HG03439 (cell line): ENCODE measurements at regions not wholly inside any gene's neighbourhood (a gene's known extent, or its start where the extent isn't known, plus 50 kb on each side); places are given as distances from the start of the nearest gene placed in this dataset.

ENCODE experiments used
- ATAC-seq: cut with Tn5 transposase; IDR thresholded peaks from one replicate; pipeline ENCODE4 v1.9.1; 2021; ENCODE audit warnings: mild to moderate bottlenecking, moderate library complexity; ENCODE audit not compliant: unreplicated experiment

GRCh38 chr13:107518292-107518691, 697.0 kb downstream of the LIG4 start:
- ATAC-seq = no peak

DNA sequence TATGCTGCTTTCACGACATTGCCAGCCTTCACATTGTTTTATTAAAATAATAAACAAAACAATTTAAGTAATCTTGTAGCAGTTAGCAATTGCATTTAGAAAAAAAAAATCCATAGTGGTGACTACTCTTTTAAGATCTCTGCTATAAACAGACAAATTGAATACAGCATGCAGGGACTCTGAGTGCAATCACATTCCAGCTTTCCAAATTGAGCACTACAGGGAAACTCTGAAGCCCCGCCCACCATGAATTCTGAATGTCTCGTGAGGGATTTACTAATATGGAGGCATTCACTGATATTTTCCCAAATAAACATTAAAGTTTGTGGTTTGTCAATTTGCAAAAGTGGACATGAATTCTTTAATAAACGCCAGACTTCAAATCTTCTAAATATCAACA, 698.8 kb downstream of the LIG4 start:
- no peak for ATAC-seq

DNA sequence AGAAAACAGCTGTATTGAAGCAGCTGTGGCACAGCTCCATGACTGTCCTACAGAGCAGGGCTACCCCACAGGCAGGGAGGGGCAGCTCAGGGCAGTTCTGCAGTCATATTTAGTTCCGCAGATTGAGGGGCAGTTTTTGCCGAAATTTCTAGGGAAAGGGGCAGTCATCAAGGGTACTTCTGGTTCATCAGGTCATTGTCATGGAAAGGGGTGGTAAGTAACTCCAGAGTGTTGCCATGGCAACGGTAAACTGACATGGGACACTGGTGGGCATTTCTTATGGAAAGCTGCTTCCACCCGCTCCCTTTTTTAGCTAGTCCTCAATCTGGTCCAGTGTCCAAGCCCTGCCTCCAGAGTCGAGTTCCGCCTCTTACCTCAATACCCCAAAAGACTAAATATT, 702.8 kb downstream of the LIG4 start:
- ATAC-seq = no peak

- ATAC-seq = no peak
Observed at GRCh38 chr13:107497661-107498060, 717.7 kb downstream of the LIG4 start.

- ATAC-seq = no peak
Observed at GRCh38 chr13:107493266-107493665, 722.1 kb downstream of the LIG4 start.

- no peak for ATAC-seq
Observed at GRCh38 chr13:107482688-107483087, 732.6 kb downstream of the LIG4 start.

DNA sequence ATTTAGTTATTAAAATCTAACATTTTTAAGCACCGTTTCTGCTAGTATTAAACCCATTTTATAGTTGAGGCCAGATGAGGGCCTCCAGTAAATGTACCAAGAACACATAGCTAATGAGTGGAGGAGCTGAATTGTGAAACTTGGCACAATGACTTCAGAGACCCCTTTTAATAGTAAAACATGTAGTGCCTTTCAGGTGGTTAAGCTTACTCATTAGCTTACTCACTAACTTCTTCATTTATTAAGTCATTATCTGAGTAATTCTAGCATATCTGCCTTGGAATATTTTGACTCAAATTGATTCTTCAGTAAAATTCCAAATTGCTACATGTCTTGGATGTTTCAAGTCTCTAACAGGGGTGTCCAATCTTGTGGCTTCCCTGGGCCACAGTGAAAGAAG, 735.2 kb downstream of the LIG4 start:
- ATAC-seq = no peak

DNA sequence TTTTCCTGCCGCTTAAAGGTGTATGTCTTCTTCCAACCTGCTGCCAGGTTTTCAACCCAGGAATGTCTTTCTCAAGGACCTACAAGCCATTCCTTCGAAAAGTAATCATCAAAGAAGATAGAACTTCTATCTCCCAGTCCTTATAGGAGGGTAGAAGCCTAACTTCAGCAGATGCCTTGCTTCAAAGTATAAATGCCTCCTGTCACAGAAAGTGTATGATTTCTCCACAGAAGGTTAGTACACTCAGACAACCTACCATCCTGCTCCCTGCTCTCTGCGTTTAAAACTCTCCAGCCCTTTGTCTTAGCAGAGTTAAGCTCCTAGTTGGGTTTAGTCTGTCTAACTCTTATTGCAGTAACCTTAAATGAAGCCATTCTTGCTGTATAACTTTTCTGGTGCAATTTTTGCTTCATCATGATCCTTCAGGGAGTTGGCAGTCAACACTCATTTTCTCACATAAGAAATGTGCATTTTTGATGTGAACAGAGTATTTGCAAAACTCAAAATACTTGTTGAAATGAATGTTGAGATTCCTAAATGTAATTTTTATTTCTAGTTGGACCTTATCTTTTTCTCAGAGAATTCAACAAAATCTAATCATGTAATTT, 737.5 kb downstream of the LIG4 start:
- no peak for ATAC-seq

GRCh38 chr13:107475753-107476453, 739.4 kb downstream of the LIG4 start:
- no peak for ATAC-seq

GRCh38 chr13:107473253-107473652, 742.1 kb downstream of the LIG4 start:
- no peak for ATAC-seq

DNA sequence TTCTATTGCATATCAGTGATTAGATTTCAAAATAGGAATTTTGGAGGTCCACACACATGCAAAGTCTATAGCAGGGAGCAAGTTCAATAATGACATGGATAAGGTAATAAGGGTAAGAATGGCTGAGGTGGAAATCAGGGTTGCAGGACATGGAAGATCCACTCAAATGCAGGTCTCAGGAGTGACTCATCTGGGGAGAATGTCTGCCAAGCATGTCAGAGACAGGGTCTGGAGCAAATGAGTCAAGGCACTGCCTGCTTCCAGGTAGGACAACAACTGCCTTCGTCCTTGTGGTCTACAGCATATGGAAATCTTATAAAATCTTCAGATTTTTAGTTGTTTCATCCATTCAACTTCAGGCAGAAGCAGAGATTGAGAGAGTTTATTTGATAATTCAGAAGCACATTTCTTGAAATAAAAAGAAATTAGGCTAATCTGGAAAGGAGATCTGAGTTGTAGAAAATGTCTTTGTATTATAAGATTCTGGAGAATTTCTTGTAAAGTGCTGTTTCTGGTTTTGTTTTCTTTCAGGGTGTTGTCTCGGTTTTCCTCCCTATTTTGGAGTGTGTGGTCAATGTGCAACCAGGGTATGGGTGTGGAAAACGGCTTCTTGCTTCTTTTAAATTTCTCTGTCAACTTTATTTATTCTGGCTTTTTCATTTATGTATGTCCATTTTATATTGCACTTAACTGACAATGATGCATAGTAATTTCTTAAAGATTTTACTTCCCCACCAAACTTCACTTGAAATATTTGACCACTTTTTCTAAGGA, 748.8 kb downstream of the LIG4 start:
- no peak for ATAC-seq

DNA sequence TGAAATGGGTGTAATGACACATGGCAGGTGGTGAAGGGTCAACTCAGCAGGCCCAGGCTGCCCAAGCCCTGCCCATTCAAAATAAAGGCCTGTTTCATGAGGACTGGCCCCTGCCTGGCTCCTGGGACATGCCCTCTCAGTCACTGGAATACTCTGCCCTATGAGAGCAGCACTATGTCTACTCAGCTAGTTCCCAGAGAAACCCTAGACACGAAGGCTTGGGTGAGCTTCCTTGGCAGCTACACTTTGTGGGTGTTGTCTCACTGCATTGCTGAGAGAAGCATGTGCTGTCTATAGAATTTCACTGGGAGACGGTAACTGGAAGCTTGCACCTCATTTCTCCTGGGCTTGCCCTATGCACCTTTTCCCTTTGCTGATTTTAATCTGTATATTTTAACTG, 752.8 kb downstream of the LIG4 start:
- no peak for ATAC-seq

DNA sequence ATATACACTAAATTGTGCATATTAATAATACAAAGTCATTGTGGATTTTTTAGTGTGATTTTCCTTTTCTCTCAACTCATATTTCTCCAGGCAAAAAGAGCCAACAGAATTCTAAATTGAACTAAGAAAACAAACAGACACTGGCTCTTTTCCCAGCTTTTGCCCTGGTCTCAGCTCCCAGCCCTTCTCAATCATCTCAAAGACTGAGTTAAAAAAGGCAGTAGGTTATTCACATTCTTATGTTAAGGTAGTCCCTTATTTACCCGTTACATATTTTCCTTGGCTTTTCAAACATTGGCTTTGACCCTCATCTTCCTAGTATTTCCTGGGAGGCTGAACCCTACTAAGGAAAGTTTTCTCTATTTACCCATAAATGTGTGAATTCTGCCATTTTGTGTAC, 753.6 kb downstream of the LIG4 start:
- ATAC-seq = no peak

- ATAC-seq = no peak
Observed at GRCh38 chr13:107459430-107459829, 755.9 kb downstream of the LIG4 start.

DNA sequence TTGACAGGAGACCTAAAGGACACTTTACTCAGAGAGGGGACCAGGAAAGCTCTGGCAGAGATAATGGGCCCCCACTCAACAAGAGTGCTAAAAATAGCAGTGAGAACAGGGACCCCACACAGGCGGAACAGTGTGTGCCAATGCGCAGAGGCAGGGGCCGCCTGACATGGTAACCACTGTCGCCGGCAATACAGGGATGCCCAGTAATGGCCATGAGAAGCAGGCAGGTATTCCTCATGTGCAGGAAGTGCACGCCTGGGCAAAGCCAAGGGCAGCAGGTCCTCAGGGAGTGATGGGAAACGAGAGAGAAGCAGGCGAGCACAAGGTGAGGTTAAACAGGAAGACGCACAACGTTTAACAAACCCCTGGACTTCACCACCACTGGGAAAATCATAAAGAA, 757.1 kb downstream of the LIG4 start:
- no peak for ATAC-seq

GRCh38 chr13:107457686-107458085, 757.6 kb downstream of the LIG4 start:
- no peak for ATAC-seq

DNA sequence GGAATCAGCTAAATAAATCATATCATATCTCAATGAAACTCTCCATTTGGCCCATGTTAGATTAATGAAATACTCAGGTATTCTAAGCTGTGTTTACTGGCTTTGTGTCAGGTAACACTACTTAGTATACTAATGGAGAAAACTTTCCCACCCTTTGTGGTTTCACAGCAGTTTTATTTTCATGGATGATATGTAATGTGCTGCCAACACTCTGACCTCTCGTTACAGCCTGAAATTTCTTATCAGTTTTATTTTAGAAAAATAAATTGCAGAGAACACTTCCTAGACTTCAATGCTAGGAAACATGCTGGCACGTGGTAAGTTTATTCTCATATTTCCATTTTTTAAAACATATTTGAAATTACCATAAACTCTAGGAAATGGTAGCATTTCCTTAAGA, 758.9 kb downstream of the LIG4 start:
- no peak for ATAC-seq

GRCh38 chr13:107452833-107453232, 762.5 kb downstream of the LIG4 start:
- ATAC-seq = no peak

GRCh38 chr13:107450931-107451330, 764.4 kb downstream of the LIG4 start:
- ATAC-seq = no peak

GRCh38 chr13:107450431-107450830, 764.9 kb downstream of the LIG4 start:
- ATAC-seq = no peak

GRCh38 chr13:107447591-107447990, 767.7 kb downstream of the LIG4 start:
- no peak for ATAC-seq

DNA sequence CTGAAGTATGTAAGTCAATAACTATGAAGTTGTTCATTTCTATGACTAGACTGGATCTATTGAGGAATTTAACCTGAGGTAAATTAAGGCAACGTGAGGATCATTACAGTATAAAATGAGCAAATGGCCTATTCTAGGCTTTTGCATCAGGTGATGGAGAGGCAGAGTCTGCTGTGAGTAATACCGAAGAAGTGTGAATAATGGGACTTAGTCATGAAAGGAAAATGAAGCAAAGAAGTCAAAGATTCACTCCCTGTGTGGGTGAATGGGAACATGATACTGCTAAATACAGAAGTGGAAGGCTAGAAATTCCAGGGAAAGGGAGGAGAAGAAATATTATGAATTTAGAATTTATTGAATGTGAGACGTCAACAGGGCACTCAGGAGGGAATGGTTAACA, 774.1 kb downstream of the LIG4 start:
- no peak for ATAC-seq
